K562 (cell line): ENCODE measurements at regions not wholly inside any gene's neighbourhood (a gene's known extent, or its start where the extent isn't known, plus 50 kb on each side); places are given as distances from the start of the nearest gene placed in this dataset.

ENCODE experiments used
- ATAC-seq: fragments of 200-7000 bp; cut with Tn5 transposase; 3 replicates; pipeline ENCODE4 v1.9.1; 2020; ENCODE audit warnings: moderate library complexity
- BruUV-seq: library from RNA; stranded (reverse); fragments of 400-500 nt; replicated peaks from 2 replicates; lab custom pipeline; 2021; lab: Mats Ljungman, UMichigan
- CTCF ChIA-PET: fragments of 300-600 bp; formaldehyde crosslinking; extraction: SDS; loops from one replicate; lab custom pipeline; 2021; ENCODE audit warnings: low intra/inter-chr PET ratio; lab: Yijun Ruan, JAX
- POLR2A ChIA-PET: fragments of 300-600, 350-650 bp; sonication (Branson Sonifier 250); formaldehyde crosslinking; extraction: SDS; loops from one replicate; lab custom pipeline; 2021; ENCODE audit warnings: antibody characterized with exemption, inconsistent platforms; lab: Yijun Ruan, JAX
- DNase-seq, 4 experiments: peaks; one replicate each; pipeline versions ENCODE4 v3.0.0 to v3.0.0-alpha.2; 2011 to 2018; ENCODE audit warnings: low spot score in 3 of 4, mixed read lengths in 3 of 4; ENCODE audit errors: extremely low read depth in 1 of 4
- FAIRE-seq: peaks from 2 replicates; lab custom pipeline; 2011; peaks lifted over from hg19 to GRCh38; lab: Jason Lieb, UNC
- H2AFZ ChIP-seq: 2 replicates; pipeline ENCODE4 v1.6.0; 2011; ENCODE audit warnings: low read depth, low read length, control low read depth, inconsistent platforms
- H3K27ac ChIP-seq: fragments of 200-600 bp; 3 replicates; pipeline ENCODE4 v1.8.0; 2011; ENCODE audit warnings: low read depth, mild to moderate bottlenecking, control low read depth, inconsistent platforms, low read length, moderate library complexity, mixed read lengths; ENCODE audit errors: extremely low read depth
- H3K27me3 ChIP-seq, 2 experiments: fragments of 300-600 bp in 1 of 2; 2 replicates in 1 of 2; 3 replicates in 1 of 2; pipeline versions ENCODE4 v1.6.0 to v1.8.0; 2011; ENCODE audit warnings: inconsistent platforms in 2 of 2, low read length in 2 of 2, mild to moderate bottlenecking in 1 of 2, mixed read lengths in 1 of 2, moderate library complexity in 1 of 2; ENCODE audit not compliant: control insufficient read depth in 2 of 2, insufficient read depth in 2 of 2
- H3K36me3 ChIP-seq: fragments of 300-600 bp; 3 replicates; pipeline ENCODE4 v1.8.0; 2011; ENCODE audit warnings: mild to moderate bottlenecking, low read length, inconsistent platforms; ENCODE audit not compliant: control insufficient read depth, insufficient read depth
- H3K4me1 ChIP-seq, 2 experiments: fragments of 200-600 bp in 1 of 2; replicated peaks in 1 of 2; 2 replicates in 1 of 2; 3 replicates in 1 of 2; pipeline versions ENCODE4 v1.5.1 to v1.8.0; 2011; ENCODE audit warnings: inconsistent platforms in 2 of 2, low read length in 2 of 2, mild to moderate bottlenecking in 1 of 2, mixed read lengths in 1 of 2, moderate library complexity in 1 of 2; ENCODE audit not compliant: control insufficient read depth in 2 of 2, insufficient read depth in 2 of 2
- H3K4me2 ChIP-seq: 2 replicates; pipeline ENCODE4 v1.6.1; 2011; ENCODE audit warnings: low read length, control low read depth, inconsistent platforms, mixed read lengths; ENCODE audit not compliant: insufficient read depth
- H3K4me3 ChIP-seq: fragments of 200-600 bp; sonication (generic), shearing (Covaris generic); 2 replicates; pipeline ENCODE4 v1.5.1; 2016; ENCODE audit warnings: control low read depth, inconsistent platforms
- H3K79me2 ChIP-seq: fragments of 200-600 bp; 3 replicates; pipeline ENCODE4 v1.8.0; 2011; ENCODE audit warnings: low read length, inconsistent platforms; ENCODE audit not compliant: control insufficient read depth, insufficient read depth
- H3K9ac ChIP-seq, 2 experiments: 2 replicates each; pipeline versions ENCODE4 v1.6.0 to v1.6.1; 2011; ENCODE audit warnings: low read depth in 2 of 2, low read length in 2 of 2, control low read depth in 1 of 2, inconsistent platforms in 1 of 2, mild to moderate bottlenecking in 1 of 2, mixed read lengths in 1 of 2; ENCODE audit not compliant: insufficient read depth in 1 of 2
- H3K9me1 ChIP-seq: one replicate; pipeline ENCODE4 v1.6.0; 2011; ENCODE audit warnings: inconsistent platforms, mild to moderate bottlenecking, low read length, moderate library complexity; ENCODE audit not compliant: control insufficient read depth, insufficient read depth
- H3K9me3 ChIP-seq: replicated peaks from 2 replicates; pipeline ENCODE4 v1.5.1; 2011; ENCODE audit warnings: low read depth, low read length, inconsistent platforms; ENCODE audit not compliant: control insufficient read depth, insufficient read depth
- H4K20me1 ChIP-seq: replicated peaks from 2 replicates; pipeline ENCODE4 v1.6.1; 2011; ENCODE audit warnings: low read length, inconsistent platforms, mixed read lengths; ENCODE audit not compliant: control insufficient read depth, insufficient read depth
- CCAR2 ChIP-seq: fragments of 200-400 bp; formaldehyde crosslinking; IDR thresholded peaks from 2 replicates; pipeline ENCODE4 v1.6.1; 2017; ENCODE audit warnings: mild to moderate bottlenecking, low read depth, low read length
- HES1 ChIP-seq: fragments of 450-650 bp; IDR thresholded peaks from 2 replicates; pipeline ENCODE4 v1.6.1; 2016; ENCODE audit warnings: low read depth, mild to moderate bottlenecking, moderate library complexity
- PTRF ChIP-seq: fragments of 450-650 bp; IDR thresholded peaks from 2 replicates; pipeline ENCODE4 v1.6.1; 2016; ENCODE audit warnings: mild to moderate bottlenecking, missing genetic modification characterization, missing compliant biosample characterization
- ZKSCAN8 ChIP-seq: fragments of 200-800 bp; sonication (Bioruptor generic); IDR thresholded peaks from 2 replicates; pipeline ENCODE4 v1.6.1; 2016; ENCODE audit warnings: missing genetic modification characterization, missing compliant biosample characterization
- ZNF318 ChIP-seq, 2 experiments: fragments of 450-650 bp; IDR thresholded peaks; 2 replicates each; pipeline ENCODE4 v1.6.1; 2016; ENCODE audit warnings: mild to moderate bottlenecking in 2 of 2, borderline replicate concordance in 1 of 2, low read depth in 1 of 2, moderate library complexity in 1 of 2
- ZNF354B ChIP-seq: fragments of 250-450 bp; sonication (Bioruptor Pico); IDR thresholded peaks from 2 replicates; pipeline ENCODE4 v1.4.0; 2020
- WGBS: fragments of 100-300 bp; shearing (Covaris generic); methylation state at CpG from one replicate; pipeline ENCODE4 v1.1.6; 2016; ENCODE audit warnings: low coverage, mixed read lengths; ENCODE audit not compliant: insufficient coverage; ENCODE audit errors: missing lambda C conversion rate; 5-methylcytosine and 5-hydroxymethylcytosine counted together
- in situ Hi-C: fragments of 300-500 bp; cut with MboI; formaldehyde crosslinking; loops from 4 replicates; pipeline ENCODE4 v1.15.0; 2018; ENCODE audit warnings: inconsistent platforms, mixed read lengths
- intact Hi-C: fragments of 100-400 bp; cut with micrococcal nuclease; formaldehyde crosslinking; loops from 2 replicates; pipeline ENCODE4 v1.14.2; 2022

DNA sequence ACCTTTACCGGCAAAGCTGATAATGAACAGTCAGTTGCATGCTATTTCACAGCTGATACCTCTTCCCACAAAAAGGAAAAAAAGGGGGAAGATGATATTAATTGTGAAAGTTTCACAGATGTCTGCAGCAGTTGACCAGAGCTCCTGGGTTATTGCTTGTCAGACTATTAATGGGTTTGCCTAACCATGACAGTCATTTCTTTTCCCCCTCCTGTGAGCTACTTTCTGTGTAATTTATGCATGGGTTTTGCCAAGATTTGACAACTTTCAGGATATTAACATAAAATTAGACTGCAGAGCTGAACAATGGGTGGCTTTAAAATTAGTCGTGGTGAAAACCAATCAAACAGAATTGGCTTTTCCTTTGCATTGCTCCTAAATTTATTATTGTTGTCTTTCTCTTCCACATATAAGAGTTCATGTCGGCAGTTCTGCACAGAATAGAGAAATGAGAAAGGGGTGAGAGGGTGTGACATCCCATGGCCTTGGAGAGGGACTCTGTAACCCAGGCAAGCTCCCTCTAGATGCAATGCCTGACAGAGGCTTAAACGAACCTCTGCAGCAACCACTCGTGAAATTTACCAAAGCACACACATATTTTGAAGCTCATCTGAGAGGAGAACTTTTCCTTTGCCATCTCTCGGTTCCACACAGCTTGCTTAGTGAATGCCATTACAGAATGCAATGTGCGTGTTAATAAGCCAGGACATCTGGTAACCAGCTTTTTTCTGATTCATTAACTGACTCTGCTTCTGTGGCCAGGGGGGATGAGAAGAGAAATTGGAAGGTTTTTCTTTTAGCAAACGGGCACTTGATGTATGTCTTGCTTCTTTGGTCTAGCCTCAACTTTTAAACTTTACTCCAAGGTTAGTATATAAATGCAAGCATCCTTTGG lies 82.2 kb upstream of the ITGA4 start:
- no TSS peak for BruUV-seq
- Histone ChIP-seq H2AFZ (no peak overlapping the region), H3K4me2 (no peak overlapping the region), H3K4me3 (no peak overlapping the region), H3K27ac (no peak overlapping the region), H3K79me2 (no peaks in the 10 kb centered on the region), H3K9me3 (no peaks in the 10 kb centered on the region), H3K27me3 (no peaks in the 10 kb centered on the region), H4K20me1 (no peaks in the 10 kb centered on the region), H3K4me1 (no peaks in the 10 kb centered on the region), H3K36me3 (no peaks in the 10 kb centered on the region), H3K9me1 (no peaks in the 10 kb centered on the region), H3K9ac (no peak overlapping the region)
- WGBS, result 3% methylated on average over 8 of the region's 8 CpGs
- FAIRE-seq, result no peak
- intact Hi-C loops, result no loop called here
- ChIA-PET CTCF (no interaction called here), POLR2A (no interaction called here)
- TF ChIP-seq ZKSCAN8 (CRISPR knock-in tag) (no peak), PTRF (no peak), ZNF354B (no peak)
- no peak for ATAC-seq
- in situ Hi-C loops, result no loop called here
- DNase-seq, result no peak

- CTCF ChIA-PET, result no interaction called here
- Histone ChIP-seq H3K9me1 (no peaks in the 10 kb centered on the region), H3K4me2 (no peak overlapping the region), H3K36me3 (no peaks in the 10 kb centered on the region), H3K27ac (no peak overlapping the region), H3K9me3 (no peaks in the 10 kb centered on the region), H3K9ac (no peak overlapping the region), H2AFZ (no peak overlapping the region), H3K4me3 (no peak overlapping the region), H3K79me2 (no peaks in the 10 kb centered on the region), H3K4me1 (no peaks in the 10 kb centered on the region), H4K20me1 (no peaks in the 10 kb centered on the region), H3K27me3 (no peaks in the 10 kb centered on the region)
- WGBS, result 1% methylated on average over 6 of the region's 6 CpGs
- intact Hi-C loops, result no loop called here
- FAIRE-seq (no peak), ATAC-seq (no peak), DNase-seq (no peak)
- BruUV-seq, result no TSS peak
- POLR2A ChIA-PET, result no interaction called here
- in situ Hi-C loops, result no loop called here
- no peak for TF ChIP-seq HES1
- TF ChIP-seq CCAR2, result no peak
- TF ChIP-seq ZNF318 (IDR thresholded peaks at IDR 0.05; ENCODE audit: borderline replicate concordance in 1 of 2, low read depth in 1 of 2), result no peak
Measured at GRCh38 chr2:181376442-181376841, 80.7 kb upstream of the ITGA4 start.
